Stimulated activated CD4-positive, alpha-beta T cell treated with anti-CD3 and anti-CD28 coated beads, TNF-alpha, amount 100 ng/mL, for 4 hours (primary cell): ENCODE measurements at regions not wholly inside any gene's neighbourhood (a gene's known extent, or its start where the extent isn't known, plus 50 kb on each side); places are given as distances from the start of the nearest gene placed in this dataset.
"Not testable (repeated sequence)": the region's sequence is repeated elsewhere in the genome, so short reads cannot be mapped to it uniquely, and the experiment has no call there.

Source experiments
- DNase-seq, 3 experiments: peaks; one replicate each; pipeline ENCODE4 v3.0.0-alpha.2; 2020; ENCODE audit warnings: low read depth in 3 of 3

- DNase-seq: no peak
These were observed 242.2 kb downstream of the SPRY1 start for GRCh38 chr4:123638834-123639233.

DNA sequence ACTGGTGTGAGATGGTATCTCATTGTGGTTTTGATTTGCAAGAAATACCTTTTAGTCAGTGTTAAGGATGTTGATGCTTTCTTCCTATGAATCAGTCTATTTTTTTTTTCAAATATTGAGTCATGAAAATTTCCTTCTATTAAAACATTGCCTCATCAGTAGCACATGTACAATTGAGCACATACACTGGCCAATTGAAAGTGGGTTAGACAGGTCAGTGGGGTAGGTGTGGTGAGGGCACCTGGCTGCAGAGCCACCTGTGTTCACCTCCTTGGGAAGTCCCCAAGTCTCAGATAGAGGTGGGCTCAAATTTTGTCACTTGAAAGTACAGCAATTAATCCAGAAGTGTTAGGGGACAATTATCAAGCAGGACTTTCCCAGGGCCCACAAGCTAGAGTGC is 243.7 kb downstream of the SPRY1 start:
- DNase-seq: no peak

- DNase-seq: no peak
These were observed 244.2 kb downstream of the SPRY1 start for GRCh38 chr4:123640824-123641223.

DNA sequence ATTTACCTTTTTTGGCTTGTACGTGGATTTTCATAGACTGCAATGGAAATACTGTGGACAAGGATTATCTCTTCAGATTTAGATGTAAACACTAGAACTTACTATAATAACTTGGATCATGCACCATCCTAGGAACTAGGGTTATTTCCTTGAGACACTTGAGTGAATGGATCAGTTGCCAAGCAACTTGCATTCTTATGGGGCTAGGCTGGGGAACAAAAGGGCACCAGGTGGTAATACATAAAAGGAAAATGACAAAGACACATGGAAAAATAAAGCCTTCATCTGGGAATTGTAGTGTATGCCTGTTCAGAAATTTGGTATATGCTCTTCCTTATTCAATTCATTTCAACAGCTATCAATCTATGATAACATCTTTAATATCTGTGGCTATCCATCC is 247.1 kb downstream of the SPRY1 start:
- DNase-seq: no peak

DNA sequence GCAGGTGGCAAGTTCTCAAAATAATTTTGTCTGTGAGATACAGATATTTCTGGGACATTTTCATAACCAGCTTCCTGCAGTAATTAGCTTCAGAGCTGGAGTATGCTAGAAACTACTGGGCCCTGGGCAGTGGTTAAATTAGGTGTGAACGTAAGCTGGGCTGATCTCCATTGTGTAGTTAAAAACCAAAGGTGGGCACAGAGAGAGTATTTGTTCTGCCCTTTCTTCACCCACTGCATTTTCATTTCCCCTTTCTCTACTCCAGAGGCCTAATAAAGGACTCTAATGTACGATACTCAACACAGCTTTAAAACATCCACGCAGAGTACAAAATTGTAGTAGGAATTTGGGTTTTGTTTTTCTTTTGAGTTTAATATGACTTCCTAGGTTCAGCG is 252.7 kb downstream of the SPRY1 start:
- no peak for DNase-seq

GRCh38 chr4:123649645-123650391 is 253.2 kb downstream of the SPRY1 start:
- no peak for DNase-seq

DNA sequence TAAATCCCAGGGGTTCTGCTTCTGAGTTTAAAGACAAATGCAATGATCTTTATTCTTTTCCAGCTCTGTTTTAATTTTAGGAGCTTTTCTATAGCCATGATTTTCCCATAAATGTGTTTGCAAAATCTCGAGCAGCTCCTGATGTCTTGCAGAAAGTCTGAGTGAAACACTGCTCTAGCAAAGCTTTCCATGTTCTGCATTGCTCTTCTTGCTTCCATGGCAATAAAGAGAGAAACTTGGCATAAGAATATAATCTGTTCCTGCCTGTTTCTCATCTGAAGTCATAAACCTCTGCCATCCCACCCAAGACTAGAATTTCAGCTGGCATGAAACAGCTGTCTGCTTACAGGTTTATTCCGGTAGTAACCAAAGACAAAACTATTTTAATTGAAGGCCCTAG is 254.5 kb downstream of the SPRY1 start:
- DNase-seq: no peak

GRCh38 chr4:123651536-123652180 is 255.1 kb downstream of the SPRY1 start:
- no peak for DNase-seq

DNA sequence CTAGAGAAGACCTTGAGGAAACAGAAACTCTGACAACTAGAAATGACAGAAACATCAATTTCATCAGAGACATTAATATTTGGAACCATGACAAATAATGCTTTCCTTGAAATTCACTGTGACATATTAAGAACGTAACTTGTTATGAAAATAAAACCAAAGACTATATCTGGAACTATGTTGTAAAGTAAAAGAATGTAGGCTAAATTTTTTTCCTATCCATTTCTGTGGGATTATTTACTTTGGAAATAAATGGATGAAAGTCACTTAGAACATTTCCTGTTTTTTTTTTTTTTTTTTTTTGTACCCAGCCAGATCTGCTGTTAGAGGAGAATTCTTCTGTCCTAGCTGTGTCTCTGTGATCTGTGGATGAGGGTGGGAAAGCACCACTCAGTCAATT is 255.9 kb downstream of the SPRY1 start:
- DNase-seq: no peak

DNA sequence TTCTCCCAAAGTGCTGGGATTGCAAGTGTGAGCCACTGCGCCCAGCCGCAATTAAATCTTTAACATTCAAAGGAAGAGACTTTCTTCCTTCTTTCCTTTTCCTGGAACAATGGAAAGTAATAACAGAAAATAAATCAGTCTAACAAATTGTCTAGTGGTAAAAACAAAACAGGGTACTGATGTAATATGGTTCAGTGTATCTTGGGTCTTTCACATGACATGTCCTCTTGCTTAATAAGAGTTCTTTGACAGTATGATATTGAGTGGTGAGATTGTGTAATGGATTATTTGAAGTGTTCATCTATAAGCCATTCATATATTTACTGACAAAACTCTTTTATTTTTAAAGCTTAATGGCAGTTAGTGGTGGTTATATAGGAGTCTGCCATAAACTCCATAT is 256.6 kb downstream of the SPRY1 start:
- no peak for DNase-seq

- DNase-seq: not testable (repeated sequence)
These were observed 260.2 kb downstream of the SPRY1 start for GRCh38 chr4:123656746-123657294.

DNA sequence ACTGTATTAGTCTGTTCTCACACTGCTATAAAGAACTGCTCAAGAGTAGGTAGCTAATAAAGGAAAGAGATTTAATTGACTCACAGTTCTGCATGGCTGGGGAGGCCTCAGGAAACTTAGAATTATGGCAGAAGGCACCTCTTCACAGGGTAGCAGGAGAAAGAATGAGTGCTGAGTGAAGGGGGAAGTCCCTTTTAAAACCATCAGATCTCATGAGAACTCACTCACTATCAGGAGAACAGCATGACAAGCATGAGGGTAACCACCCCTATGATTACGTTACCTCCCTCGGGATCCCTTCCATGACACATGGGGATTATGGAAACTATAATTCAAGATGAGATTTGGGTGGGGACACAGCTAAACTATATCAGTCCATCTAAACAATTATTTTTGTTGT is 261.0 kb downstream of the SPRY1 start:
- not testable (repeated sequence) for DNase-seq

GRCh38 chr4:123659262-123659661 is 262.7 kb downstream of the SPRY1 start:
- no peak for DNase-seq

DNA sequence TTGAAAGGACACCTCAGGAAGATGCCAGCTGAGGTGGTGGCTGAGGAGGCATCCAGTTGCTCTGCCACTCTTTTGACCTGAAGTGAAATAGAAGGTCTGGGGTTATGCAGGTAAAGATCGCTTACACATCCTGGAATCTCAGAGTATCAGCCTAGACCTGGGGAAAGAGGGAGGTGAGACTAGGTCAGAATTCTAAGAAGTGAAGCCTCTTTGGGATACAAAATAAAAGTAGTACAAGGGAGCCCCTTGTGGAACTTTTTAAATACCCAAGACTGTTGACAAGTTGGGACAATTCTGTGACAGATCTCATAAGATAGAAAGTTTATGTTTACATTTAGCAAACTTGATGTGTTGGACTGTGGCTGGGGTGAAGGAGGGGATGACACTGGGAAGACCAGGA is 263.1 kb downstream of the SPRY1 start:
- DNase-seq: no peak

DNA sequence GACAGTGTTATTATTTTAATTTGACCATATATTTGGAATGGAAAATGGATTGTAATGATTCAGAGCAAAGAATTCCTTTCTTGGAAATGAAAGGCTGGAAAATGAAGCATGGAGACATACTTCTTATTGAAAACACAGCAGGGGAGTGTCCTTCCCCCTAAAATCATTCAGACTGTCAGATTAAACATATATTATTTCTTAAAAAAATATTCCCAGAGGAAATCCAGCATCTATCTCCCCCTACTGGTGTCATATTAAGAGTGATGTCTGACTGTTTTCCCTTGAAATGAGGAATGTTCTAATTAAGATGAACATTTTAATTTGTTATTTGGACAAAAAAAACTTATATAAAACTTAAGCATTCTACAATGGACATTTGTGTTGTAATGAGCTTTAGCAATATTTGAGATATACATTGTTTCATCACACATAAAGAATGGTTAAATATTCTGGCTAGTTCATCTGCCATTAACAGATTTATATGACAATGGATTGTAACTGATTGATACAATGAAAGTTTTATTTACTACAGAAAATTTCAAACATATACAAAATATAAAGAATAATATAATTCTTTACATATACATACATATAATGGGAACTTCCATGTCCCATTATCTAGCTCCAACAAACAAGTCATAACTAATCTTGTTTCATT is 264.6 kb downstream of the SPRY1 start:
- no peak for DNase-seq

DNA sequence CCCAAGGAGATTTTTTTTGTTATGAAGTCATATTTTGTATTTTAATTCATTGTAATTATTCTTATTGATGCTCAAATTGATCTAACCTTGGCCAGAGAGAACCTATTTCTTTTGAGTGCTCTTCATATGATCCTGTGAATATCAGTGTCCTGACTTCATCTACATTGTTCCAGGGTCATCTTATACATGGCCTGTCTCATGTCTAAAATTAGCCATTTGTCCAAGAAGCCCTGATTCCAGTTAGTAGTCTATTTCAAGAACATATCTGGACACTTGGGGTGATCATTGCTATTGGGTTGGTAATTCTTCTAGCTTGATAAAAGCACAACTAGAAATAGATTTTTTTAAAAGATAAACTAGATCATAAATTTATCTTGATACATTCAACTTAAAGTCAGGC is 266.2 kb downstream of the SPRY1 start:
- DNase-seq: no peak

GRCh38 chr4:123666486-123666885 is 269.9 kb downstream of the SPRY1 start:
- no peak for DNase-seq

DNA sequence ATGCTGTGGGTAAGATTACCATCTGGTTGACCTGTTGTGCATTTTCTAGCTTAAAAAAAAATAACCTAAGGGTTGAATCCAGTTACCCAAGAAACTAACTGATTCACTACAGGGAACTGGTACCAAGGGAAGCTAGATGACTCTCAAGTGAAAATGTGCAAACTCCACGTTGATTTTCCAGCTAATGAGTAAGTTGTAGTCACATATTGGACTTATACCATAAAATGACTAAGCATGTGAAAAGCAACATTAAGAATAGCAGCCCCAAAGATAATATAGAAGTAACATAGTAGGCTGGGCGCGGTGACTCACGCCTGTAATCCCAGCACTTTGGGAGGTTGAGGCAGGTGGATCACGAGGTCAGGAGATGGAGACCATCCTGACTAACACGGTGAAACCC is 270.9 kb downstream of the SPRY1 start:
- no peak for DNase-seq

- no peak for DNase-seq
These were observed 271.4 kb downstream of the SPRY1 start for GRCh38 chr4:123667991-123668390.

GRCh38 chr4:123671636-123672404 is 275.2 kb downstream of the SPRY1 start:
- DNase-seq: no peak

DNA sequence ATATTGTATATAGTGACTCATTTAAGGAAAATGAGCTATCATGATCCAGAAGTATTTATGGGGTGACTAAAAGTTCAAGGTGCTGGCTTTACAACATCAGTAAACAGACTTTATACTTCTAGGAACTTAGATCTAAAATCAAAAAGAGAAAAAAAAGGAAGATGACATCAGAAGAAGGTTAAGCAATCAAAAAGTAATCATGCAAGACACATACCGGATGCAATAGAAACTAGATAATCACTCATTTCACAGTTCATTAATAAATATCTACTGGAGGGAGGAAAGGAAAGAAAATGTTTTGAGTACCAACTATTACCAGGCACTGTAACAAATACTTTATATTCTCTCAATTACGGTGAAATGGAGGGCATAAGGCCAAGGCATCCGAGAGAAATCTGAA is 276.4 kb downstream of the SPRY1 start:
- DNase-seq: no peak

GRCh38 chr4:123673971-123674370 is 277.4 kb downstream of the SPRY1 start:
- DNase-seq: no peak
